ENCODE measurements at regions not wholly inside any gene's neighbourhood (a gene's known extent, or its start where the extent isn't known, plus 50 kb on each side); places are given as distances from the start of the nearest gene placed in this dataset.
"Not testable (repeated sequence)": the region's sequence is repeated elsewhere in the genome, so short reads cannot be mapped to it uniquely, and the experiment has no call there.

- H3K9ac ChIP-seq (ENCODE audit: low read length), result no peak overlapping the region
- H3K27ac ChIP-seq (ENCODE audit: low read length), result no peak overlapping the region
- H3K27me3 ChIP-seq (ENCODE audit: low read depth, low read length), result no peaks in the 10 kb centered on the region
- H3K4me3 ChIP-seq (ENCODE audit: low read length), result no peak overlapping the region
- H3K4me2 ChIP-seq (ENCODE audit: low read length), result no peak overlapping the region
- no peaks in the 10 kb centered on the region for H3K4me1 ChIP-seq (ENCODE audit: low read length)
- H4K20me1 ChIP-seq (ENCODE audit: insufficient read depth, low read length), result no peaks in the 10 kb centered on the region
- H2AFZ ChIP-seq (ENCODE audit: low read depth, low read length), result no peak overlapping the region
- TF ChIP-seq CTCF (IDR thresholded peaks at IDR 0.05; ENCODE audit: low read depth, low read length) (no peak), EZH2phosphoT487 (IDR thresholded peaks at IDR 0.05; ENCODE audit: low read depth) (no peak)
- no peaks in the 10 kb centered on the region for H3K9me3 ChIP-seq (ENCODE audit: insufficient read depth, low read length)
- no peaks in the 10 kb centered on the region for H3K36me3 ChIP-seq (replicated peaks; ENCODE audit: low read depth, low read length)
- H3K79me2 ChIP-seq (ENCODE audit: low read length), result no peaks in the 10 kb centered on the region
Measured at GRCh38 chr11:97544431-97544830, 1154.6 kb downstream of the JRKL start.

- H3K27ac ChIP-seq (ENCODE audit: low read length), result no peak overlapping the region
- H3K4me1 ChIP-seq (ENCODE audit: low read length), result no peaks in the 10 kb centered on the region
- H3K4me2 ChIP-seq (ENCODE audit: low read length), result no peak overlapping the region
- TF ChIP-seq EZH2phosphoT487 (IDR thresholded peaks at IDR 0.05; ENCODE audit: low read depth) (no peak), CTCF (IDR thresholded peaks at IDR 0.05; ENCODE audit: low read depth, low read length) (no peak)
- H3K9me3 ChIP-seq (ENCODE audit: insufficient read depth, low read length), result no peaks in the 10 kb centered on the region
- no peak overlapping the region for H2AFZ ChIP-seq (ENCODE audit: low read depth, low read length)
- no peaks in the 10 kb centered on the region for H4K20me1 ChIP-seq (ENCODE audit: insufficient read depth, low read length)
- H3K36me3 ChIP-seq (replicated peaks; ENCODE audit: low read depth, low read length), result no peaks in the 10 kb centered on the region
- no peak overlapping the region for H3K9ac ChIP-seq (ENCODE audit: low read length)
- no peaks in the 10 kb centered on the region for H3K27me3 ChIP-seq (ENCODE audit: low read depth, low read length)
- no peaks in the 10 kb centered on the region for H3K79me2 ChIP-seq (ENCODE audit: low read length)
- no peak overlapping the region for H3K4me3 ChIP-seq (ENCODE audit: low read length)
Measured at GRCh38 chr11:97548280-97548679, 1158.5 kb downstream of the JRKL start.

GRCh38 chr11:97557399-97557798 is 1167.6 kb downstream of the JRKL start:
- Histone ChIP-seq H3K9me3 (ENCODE audit: insufficient read depth, low read length) (no peaks in the 10 kb centered on the region), H4K20me1 (ENCODE audit: insufficient read depth, low read length) (no peaks in the 10 kb centered on the region), H3K4me1 (ENCODE audit: low read length) (no peaks in the 10 kb centered on the region), H3K27me3 (ENCODE audit: low read depth, low read length) (no peaks in the 10 kb centered on the region), H3K4me3 (ENCODE audit: low read length) (no peak overlapping the region), H3K4me2 (ENCODE audit: low read length) (no peak overlapping the region), H3K27ac (ENCODE audit: low read length) (no peak overlapping the region), H3K36me3 (replicated peaks; ENCODE audit: low read depth, low read length) (no peaks in the 10 kb centered on the region), H3K79me2 (ENCODE audit: low read length) (no peaks in the 10 kb centered on the region), H2AFZ (ENCODE audit: low read depth, low read length) (no peak overlapping the region), H3K9ac (ENCODE audit: low read length) (no peak overlapping the region)
- TF ChIP-seq EZH2phosphoT487 (IDR thresholded peaks at IDR 0.05; ENCODE audit: low read depth), result no peak

GRCh38 chr11:97567801-97568200 is 1178.0 kb downstream of the JRKL start:
- Histone ChIP-seq H3K36me3 (replicated peaks; ENCODE audit: low read depth, low read length) (no peaks in the 10 kb centered on the region), H3K9me3 (ENCODE audit: insufficient read depth, low read length) (no peaks in the 10 kb centered on the region), H3K4me3 (ENCODE audit: low read length) (no peak overlapping the region), H3K27me3 (ENCODE audit: low read depth, low read length) (no peaks in the 10 kb centered on the region), H3K4me2 (ENCODE audit: low read length) (no peak overlapping the region), H4K20me1 (ENCODE audit: insufficient read depth, low read length) (no peaks in the 10 kb centered on the region), H3K79me2 (ENCODE audit: low read length) (no peaks in the 10 kb centered on the region), H3K9ac (ENCODE audit: low read length) (no peak overlapping the region), H3K27ac (ENCODE audit: low read length) (no peak overlapping the region), H3K4me1 (ENCODE audit: low read length) (no peaks in the 10 kb centered on the region), H2AFZ (ENCODE audit: low read depth, low read length) (no peak overlapping the region)
- TF ChIP-seq CTCF (IDR thresholded peaks at IDR 0.05; ENCODE audit: low read depth, low read length), result no peak
- no peak for TF ChIP-seq EZH2phosphoT487 (IDR thresholded peaks at IDR 0.05; ENCODE audit: low read depth)

- no peak for TF ChIP-seq CTCF (IDR thresholded peaks at IDR 0.05; ENCODE audit: low read depth, low read length)
- TF ChIP-seq EZH2phosphoT487 (IDR thresholded peaks at IDR 0.05; ENCODE audit: low read depth), result no peak
- Histone ChIP-seq H3K4me3 (ENCODE audit: low read length) (no peak overlapping the region), H3K36me3 (replicated peaks; ENCODE audit: low read depth, low read length) (no peaks in the 10 kb centered on the region), H3K27ac (ENCODE audit: low read length) (no peak overlapping the region), H3K79me2 (ENCODE audit: low read length) (no peaks in the 10 kb centered on the region), H3K27me3 (ENCODE audit: low read depth, low read length) (no peaks in the 10 kb centered on the region), H2AFZ (ENCODE audit: low read depth, low read length) (no peak overlapping the region), H3K4me2 (ENCODE audit: low read length) (no peak overlapping the region), H3K9me3 (ENCODE audit: insufficient read depth, low read length) (no peaks in the 10 kb centered on the region), H3K9ac (ENCODE audit: low read length) (no peak overlapping the region), H3K4me1 (ENCODE audit: low read length) (no peaks in the 10 kb centered on the region), H4K20me1 (ENCODE audit: insufficient read depth, low read length) (no peaks in the 10 kb centered on the region)
Measured at GRCh38 chr11:97570636-97571035, 1180.8 kb downstream of the JRKL start.

GRCh38 chr11:97573771-97574170 is 1184.0 kb downstream of the JRKL start:
- not testable (repeated sequence) for H3K79me2 ChIP-seq (ENCODE audit: low read length); H3K27me3 ChIP-seq (ENCODE audit: low read depth, low read length); H3K4me2 ChIP-seq (ENCODE audit: low read length); H3K4me3 ChIP-seq (ENCODE audit: low read length); H3K4me1 ChIP-seq (ENCODE audit: low read length); H2AFZ ChIP-seq (ENCODE audit: low read depth, low read length); H4K20me1 ChIP-seq (ENCODE audit: insufficient read depth, low read length); H3K36me3 ChIP-seq (replicated peaks; ENCODE audit: low read depth, low read length); H3K27ac ChIP-seq (ENCODE audit: low read length); H3K9ac ChIP-seq (ENCODE audit: low read length); H3K9me3 ChIP-seq (ENCODE audit: insufficient read depth, low read length)

Measured in OCI-LY3 (cell line).